DMS 273 (cell line): ENCODE measurements at regions not wholly inside any gene's neighbourhood (a gene's known extent, or its start where the extent isn't known, plus 50 kb on each side); places are given as distances from the start of the nearest gene placed in this dataset.
A peak's percentile ranks its signal among the peaks of the same experiment; 100 is the strongest.

ENCODE experiments used
- DNase-seq: peaks from one replicate; lab custom pipeline; 2025; ENCODE audit not compliant: unreplicated experiment; lab: John Stamatoyannopoulos, UW

GRCh38 chr9:24488896-24489295, 56.8 kb downstream of the IZUMO3 start:
- DNase-seq, result no peak

- DNase-seq, result no peak
Observed at GRCh38 chr9:24487946-24488345, 57.8 kb downstream of the IZUMO3 start.

GRCh38 chr9:24487250-24487861, 58.3 kb downstream of the IZUMO3 start:
- DNase-seq, result no peak

- no peak for DNase-seq
Observed at GRCh38 chr9:24479361-24480059, 66.2 kb downstream of the IZUMO3 start.

GRCh38 chr9:24464319-24464951, 81.3 kb downstream of the IZUMO3 start:
- DNase-seq, result peak; percentile 9

- no peak for DNase-seq
Observed at GRCh38 chr9:24462951-24463350, 82.7 kb downstream of the IZUMO3 start.

- no peak for DNase-seq
Observed at GRCh38 chr9:24460781-24461180, 84.9 kb downstream of the IZUMO3 start.

GRCh38 chr9:24459953-24460352, 85.7 kb downstream of the IZUMO3 start:
- no peak for DNase-seq

- DNase-seq, result peak; percentile 35
Observed at GRCh38 chr9:24451346-24451745, 94.4 kb downstream of the IZUMO3 start.

GRCh38 chr9:24449976-24450375, 95.7 kb downstream of the IZUMO3 start:
- no peak for DNase-seq

- DNase-seq, result no peak
Observed at GRCh38 chr9:24439456-24439855, 106.2 kb downstream of the IZUMO3 start.

GRCh38 chr9:24438876-24439275, 106.8 kb downstream of the IZUMO3 start:
- DNase-seq, result no peak

GRCh38 chr9:24436761-24437160, 108.9 kb downstream of the IZUMO3 start:
- DNase-seq, result no peak

- no peak for DNase-seq
Observed at GRCh38 chr9:24434183-24434582, 111.5 kb downstream of the IZUMO3 start.

- DNase-seq, result no peak
Observed at GRCh38 chr9:24416136-24416535, 129.6 kb downstream of the IZUMO3 start.

GRCh38 chr9:24413651-24414050, 132.0 kb downstream of the IZUMO3 start:
- DNase-seq, result no peak

GRCh38 chr9:24398466-24398865, 147.2 kb downstream of the IZUMO3 start:
- DNase-seq, result no peak

GRCh38 chr9:24391095-24391494, 154.6 kb downstream of the IZUMO3 start:
- no peak for DNase-seq

GRCh38 chr9:24385077-24385476, 160.6 kb downstream of the IZUMO3 start:
- no peak for DNase-seq

GRCh38 chr9:24382566-24382965, 163.1 kb downstream of the IZUMO3 start:
- peak; percentile 23 for DNase-seq

- DNase-seq, result no peak
Observed at GRCh38 chr9:24381205-24381604, 164.5 kb downstream of the IZUMO3 start.

GRCh38 chr9:24359046-24359445, 186.7 kb downstream of the IZUMO3 start:
- DNase-seq, result no peak
